Bronchial epithelial cell (primary cell): ENCODE measurements at regions not wholly inside any gene's neighbourhood (a gene's known extent, or its start where the extent isn't known, plus 50 kb on each side); places are given as distances from the start of the nearest gene placed in this dataset.

Experiments used
- DNase-seq: peaks from one replicate; pipeline ENCODE4 v3.0.0-alpha.2; 2010; ENCODE audit warnings: low read depth
- FAIRE-seq: peaks from 2 replicates; lab custom pipeline; 2011; peaks lifted over from hg19 to GRCh38; lab: Jason Lieb, UNC
- H3K27me3 ChIP-seq: 2 replicates; pipeline ENCODE4 v1.5.1; 2011; ENCODE audit warnings: low read length; ENCODE audit not compliant: control insufficient read depth, insufficient read depth
- H3K36me3 ChIP-seq: 2 replicates; pipeline ENCODE4 v1.5.1; 2011; ENCODE audit warnings: low read length; ENCODE audit not compliant: control insufficient read depth, insufficient read depth
- H3K4me3 ChIP-seq: 2 replicates; pipeline ENCODE4 v1.5.1; 2011; ENCODE audit warnings: mild to moderate bottlenecking, low read depth, low read length, control low read depth
- CTCF ChIP-seq: IDR thresholded peaks from 2 replicates; pipeline ENCODE4 v1.5.1; 2011; ENCODE audit warnings: mild to moderate bottlenecking, moderate library complexity, low read length, control low read depth, inconsistent platforms; ENCODE audit not compliant: insufficient read depth, severe bottlenecking

GRCh38 chr6:183668-184067, 108.6 kb upstream of the DUSP22 start:
- FAIRE-seq (no peak), DNase-seq (no peak)
- no peaks in the 10 kb centered on the region for H3K27me3 ChIP-seq
- no peak overlapping the region for H3K4me3 ChIP-seq
- no peak for TF ChIP-seq CTCF
- no peaks in the 10 kb centered on the region for H3K36me3 ChIP-seq

- Histone ChIP-seq H3K36me3 (no peaks in the 10 kb centered on the region), H3K4me3 (no peak overlapping the region), H3K27me3 (no peaks in the 10 kb centered on the region)
- DNase-seq (no peak), FAIRE-seq (no peak)
- no peak for TF ChIP-seq CTCF
Observed at GRCh38 chr6:184161-184700, 108.1 kb upstream of the DUSP22 start.

- H3K36me3 ChIP-seq, result no peaks in the 10 kb centered on the region
- TF ChIP-seq CTCF, result no peak
- no peaks in the 10 kb centered on the region for H3K27me3 ChIP-seq
- FAIRE-seq (no peak), DNase-seq (no peak)
- H3K4me3 ChIP-seq, result no peak overlapping the region
Observed at GRCh38 chr6:186340-186965, 105.8 kb upstream of the DUSP22 start.

DNA sequence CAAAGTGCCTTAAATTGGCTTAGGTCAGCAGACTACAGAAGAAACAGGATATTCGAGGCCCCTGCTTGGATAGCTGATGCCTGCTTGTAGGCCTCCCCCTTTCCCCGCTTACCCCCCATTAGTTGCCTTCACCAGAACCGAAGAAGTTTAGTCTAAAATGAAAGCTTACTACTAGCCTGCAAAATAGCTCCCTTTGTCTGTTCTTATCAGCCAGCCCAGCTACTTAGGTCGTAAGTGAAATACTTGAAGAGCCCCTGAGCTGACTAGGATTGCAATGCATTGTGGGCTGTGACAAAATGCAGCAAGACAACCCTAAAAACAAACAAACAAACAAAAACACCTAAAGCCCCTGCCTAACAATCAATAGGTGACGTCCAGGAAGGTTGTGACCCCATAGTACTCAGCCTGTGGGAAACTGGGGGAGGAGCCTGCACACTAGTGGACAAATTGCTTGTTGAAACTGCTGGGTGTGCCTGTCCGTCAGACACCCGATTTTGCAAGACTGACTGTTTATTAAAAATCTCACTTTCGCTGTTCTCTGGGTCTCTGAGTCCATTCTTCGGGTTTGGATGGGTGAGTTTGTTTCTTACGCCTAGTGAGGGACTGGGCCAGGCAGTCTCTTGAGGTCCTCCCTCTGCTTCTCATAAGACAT, 105.0 kb upstream of the DUSP22 start:
- no peak for TF ChIP-seq CTCF
- FAIRE-seq (no peak), DNase-seq (no peak)
- H3K27me3 ChIP-seq, result no peaks in the 10 kb centered on the region
- no peak overlapping the region for H3K4me3 ChIP-seq
- no peaks in the 10 kb centered on the region for H3K36me3 ChIP-seq

DNA sequence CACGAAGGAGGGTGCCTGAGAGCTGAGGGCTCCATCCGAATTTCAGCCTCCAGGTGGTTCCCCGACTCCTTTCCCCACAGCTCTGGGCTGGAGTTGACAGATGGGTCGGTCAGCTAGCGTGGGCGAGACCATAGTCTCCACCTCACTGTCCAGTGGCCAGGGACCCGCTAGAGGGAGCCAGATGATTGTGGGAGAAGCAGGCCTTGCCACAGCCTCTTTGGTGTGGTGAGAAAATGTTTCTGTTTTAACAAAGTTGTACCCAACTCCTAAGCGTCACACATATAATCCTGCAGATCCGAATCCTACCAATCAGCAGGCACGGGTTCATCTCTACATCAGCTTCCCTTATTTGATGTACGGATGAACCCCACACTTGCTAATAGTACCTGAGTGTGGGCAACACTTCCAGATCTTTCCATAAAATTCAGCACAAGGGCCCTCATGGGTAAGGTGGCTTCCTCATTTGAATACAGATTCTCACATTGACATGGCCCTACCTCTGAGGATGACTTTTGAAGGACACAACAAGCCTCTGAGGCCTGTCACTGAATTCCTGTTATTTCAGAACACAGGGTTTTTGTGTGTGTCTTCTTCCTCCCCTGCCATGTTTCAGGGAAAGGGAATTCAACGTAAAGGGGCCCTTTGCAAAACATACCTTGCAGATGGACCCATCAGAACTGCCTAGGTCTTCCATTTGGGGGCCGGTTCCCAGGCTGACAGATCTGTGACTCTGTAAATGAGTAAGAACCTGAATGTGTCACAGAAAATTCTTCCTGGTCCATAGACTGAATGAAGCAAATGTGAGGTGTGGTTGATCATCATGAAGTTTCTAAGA, 103.2 kb upstream of the DUSP22 start:
- H3K27me3 ChIP-seq, result no peaks in the 10 kb centered on the region
- H3K36me3 ChIP-seq, result no peaks in the 10 kb centered on the region
- DNase-seq (peak; percentile 82), FAIRE-seq (no peak)
- TF ChIP-seq CTCF, result peak; percentile 95
- no peak overlapping the region for H3K4me3 ChIP-seq
